Epithelial cell of prostate (primary cell): ENCODE measurements at regions not wholly inside any gene's neighbourhood (a gene's known extent, or its start where the extent isn't known, plus 50 kb on each side); places are given as distances from the start of the nearest gene placed in this dataset.
"Not testable (repeated sequence)": the region's sequence is repeated elsewhere in the genome, so short reads cannot be mapped to it uniquely, and the experiment has no call there.

Source experiments
- DNase-seq: peaks from one replicate; pipeline ENCODE4 v3.0.0-alpha.2; 2011; ENCODE audit warnings: low read depth, low spot score
- H3K27ac ChIP-seq: fragments of 450-650 bp; 2 replicates; pipeline ENCODE4 v1.5.1; 2017; ENCODE audit warnings: mild to moderate bottlenecking

GRCh38 chr4:42282081-42282901 is 115.0 kb upstream of the SHISA3 start:
- H3K27ac ChIP-seq: no peak overlapping the region
- peak; percentile 16 for DNase-seq

- DNase-seq: no peak
- no peak overlapping the region for H3K27ac ChIP-seq
These were observed 113.3 kb upstream of the SHISA3 start for GRCh38 chr4:42284030-42284429.

DNA sequence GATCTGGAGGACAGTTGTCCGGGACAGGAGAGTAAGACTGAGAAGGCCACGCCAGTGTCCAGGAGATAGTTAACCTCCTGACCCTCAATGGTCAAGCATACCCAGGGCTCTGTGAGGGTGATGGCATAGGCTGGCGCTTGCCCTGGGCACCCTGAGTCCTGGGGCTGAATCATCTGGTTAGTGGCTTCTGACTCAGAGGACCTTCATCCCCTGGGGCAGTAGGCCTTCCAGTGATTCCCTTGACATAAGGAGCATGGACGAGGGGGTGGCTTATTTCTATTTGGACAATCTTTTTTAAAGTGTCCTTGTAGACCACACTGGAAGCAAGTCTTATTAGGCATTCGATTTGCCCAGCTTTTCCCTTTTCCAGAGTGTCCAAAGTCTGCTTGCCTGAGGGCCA is 108.4 kb upstream of the SHISA3 start:
- not testable (repeated sequence) for H3K27ac ChIP-seq, DNase-seq

- H3K27ac ChIP-seq, DNase-seq: not testable (repeated sequence)
These were observed 105.1 kb upstream of the SHISA3 start for GRCh38 chr4:42292192-42292591.

DNA sequence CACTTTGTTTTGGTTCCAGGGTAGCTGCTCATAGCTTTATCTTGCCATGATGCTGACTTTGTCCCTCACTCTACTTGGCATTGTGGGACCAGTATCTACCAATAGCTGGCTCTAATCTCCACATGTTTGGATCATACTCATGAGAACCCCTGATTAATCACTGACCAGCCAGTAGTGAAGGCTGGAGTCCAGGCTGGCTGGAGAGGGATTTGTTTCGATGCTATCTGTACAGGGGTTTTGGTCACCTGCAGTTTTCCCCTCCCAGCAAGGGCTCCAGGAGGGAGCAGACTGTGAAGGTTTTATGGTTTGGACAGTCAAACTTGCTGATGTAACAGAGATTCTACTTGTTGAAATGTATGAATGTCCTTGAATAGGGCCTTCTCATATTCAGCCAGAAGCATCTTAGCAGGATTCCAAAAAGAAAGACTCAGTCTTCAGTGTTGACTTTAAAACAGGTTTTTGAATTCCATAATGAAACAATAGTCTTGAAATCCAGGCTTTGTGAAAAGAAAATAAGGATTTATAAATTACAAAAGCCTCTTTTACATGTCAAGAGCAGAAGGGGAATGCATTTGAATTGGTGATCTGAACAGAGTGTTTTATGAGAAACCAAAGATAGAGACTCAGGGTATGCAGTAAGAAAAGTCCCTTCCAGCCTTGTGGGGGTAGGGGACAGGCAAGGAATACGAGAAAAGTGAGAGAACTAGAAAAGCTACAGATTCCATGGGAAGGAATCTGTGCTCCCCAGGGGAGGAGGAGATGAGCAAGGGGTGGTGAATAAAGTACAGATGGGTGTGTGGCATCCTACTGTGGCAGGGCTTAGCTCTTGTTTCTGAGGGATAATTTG is 103.1 kb upstream of the SHISA3 start:
- no peak for DNase-seq
- no peak overlapping the region for H3K27ac ChIP-seq

DNA sequence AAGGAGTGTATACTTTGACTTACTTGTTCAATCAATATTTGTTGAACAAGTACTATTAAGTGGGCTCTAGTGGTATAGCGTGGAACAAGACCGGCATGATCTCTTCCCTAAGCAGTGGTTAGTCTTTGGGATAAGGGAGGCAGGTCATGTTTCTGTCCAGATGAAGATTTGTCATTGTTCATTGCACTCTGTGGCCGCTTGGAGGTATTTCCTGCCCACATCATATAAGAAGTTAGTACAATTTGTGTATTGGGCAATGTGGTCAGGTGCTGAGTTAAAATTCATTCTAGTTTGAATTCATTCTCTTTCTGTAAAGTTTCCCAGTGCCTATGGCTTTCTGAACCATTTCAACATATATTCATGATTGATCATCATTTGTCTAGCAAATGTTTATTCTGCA is 101.1 kb upstream of the SHISA3 start:
- no peak overlapping the region for H3K27ac ChIP-seq
- no peak for DNase-seq

DNA sequence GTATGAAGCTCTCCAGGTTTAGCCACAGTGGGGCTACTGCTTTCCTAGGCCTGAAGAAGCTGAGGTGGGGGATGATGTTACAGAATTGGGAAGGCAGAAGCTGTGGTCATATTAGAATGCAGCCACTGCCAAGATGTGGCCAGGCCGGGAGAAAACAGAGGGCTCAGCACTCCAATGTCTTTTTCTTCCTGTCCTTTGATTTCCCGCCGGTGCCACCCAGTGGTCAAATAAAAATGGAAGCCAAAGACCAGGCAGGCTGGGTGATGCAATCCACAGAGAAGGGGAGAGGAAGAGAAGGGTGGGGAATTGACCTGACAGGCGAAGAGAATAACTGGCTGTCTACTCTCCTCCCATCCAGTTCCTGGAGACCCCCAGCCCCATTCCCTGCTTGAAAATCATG is 94.9 kb upstream of the SHISA3 start:
- no peak overlapping the region for H3K27ac ChIP-seq
- DNase-seq: no peak

DNA sequence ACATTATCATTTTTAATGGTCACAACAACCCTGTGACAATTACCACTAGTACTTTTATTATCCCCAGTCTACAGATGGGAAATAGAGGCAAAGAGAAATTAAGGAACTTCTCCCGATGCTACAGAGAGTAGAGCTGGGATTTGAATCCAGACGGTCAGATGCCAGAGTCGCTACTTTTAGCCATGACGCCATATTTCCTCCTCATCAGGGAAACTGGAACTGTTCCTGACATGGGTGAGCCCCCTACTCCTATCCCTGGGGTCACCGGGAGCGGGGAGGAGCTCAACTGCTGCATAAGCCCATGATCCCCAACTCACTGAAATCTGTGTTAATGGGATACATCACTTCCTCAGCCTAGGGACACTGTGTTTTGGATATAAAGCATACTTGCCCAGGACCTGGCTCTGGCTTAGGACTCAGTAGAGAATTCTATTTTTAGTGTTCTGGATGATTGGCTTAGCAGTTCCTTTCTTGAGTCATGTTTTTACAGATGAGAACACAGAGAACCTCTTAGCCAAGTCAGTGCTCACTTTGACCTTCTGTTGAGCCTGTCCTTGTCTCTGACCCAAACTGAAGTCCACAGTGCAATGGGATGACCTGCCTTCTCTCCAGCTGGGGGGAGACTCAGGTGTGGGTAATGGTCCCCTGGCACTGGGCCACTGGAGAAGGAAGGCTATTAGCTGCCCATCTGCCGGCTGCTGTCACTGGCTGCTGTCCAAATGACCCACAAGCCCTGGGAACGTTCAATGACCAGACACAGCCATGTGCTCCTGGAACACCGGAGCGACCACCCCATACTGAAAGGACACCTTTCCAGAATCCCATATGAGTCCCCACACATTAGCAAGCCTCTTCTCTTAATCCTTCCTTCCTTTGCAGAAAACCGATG is 90.8 kb upstream of the SHISA3 start:
- DNase-seq: no peak
- no peak overlapping the region for H3K27ac ChIP-seq

GRCh38 chr4:42308247-42308646 is 89.0 kb upstream of the SHISA3 start:
- H3K27ac ChIP-seq: no peak overlapping the region
- DNase-seq: no peak

DNA sequence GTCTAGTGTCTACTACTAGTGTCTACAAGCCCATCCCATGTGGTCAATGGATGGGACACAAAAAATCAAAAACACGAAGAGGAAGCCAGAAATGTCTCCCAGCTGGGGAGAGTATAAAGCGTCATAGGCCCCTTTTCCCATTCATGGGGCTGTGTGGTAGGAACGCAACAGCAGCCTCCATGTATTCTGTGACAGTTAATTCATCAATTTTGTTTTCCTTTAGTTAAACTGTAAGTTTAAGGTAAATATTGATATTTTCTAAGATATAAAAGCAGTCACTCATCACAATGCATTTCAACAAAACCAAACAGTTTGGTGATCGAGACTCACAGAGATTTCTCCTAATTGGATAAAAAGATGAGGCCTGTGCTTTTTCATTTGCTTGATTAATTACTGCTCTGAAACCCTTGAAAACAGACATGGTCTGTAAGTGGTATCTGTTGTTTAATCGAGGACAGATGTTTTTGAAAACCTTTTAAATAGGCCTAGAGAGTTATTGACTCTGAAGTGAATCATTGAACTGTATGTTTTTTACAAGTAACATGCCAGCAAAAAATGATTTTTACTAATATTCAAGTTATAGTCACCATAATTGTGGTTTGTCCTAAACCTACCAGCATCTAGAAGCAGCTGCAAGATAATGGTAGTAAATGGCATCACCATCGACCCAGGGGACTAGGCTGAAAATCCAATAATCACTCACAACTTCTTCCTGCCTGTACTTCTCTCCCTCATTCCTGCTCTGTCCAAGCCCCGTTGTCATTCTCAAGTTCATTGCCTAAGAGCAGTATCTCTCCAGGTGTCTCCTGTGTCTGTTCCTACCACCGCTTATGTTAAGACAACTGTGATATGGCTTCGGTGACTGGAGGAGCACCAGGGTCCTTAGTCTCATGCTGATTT is 87.7 kb upstream of the SHISA3 start:
- DNase-seq: no peak
- no peak overlapping the region for H3K27ac ChIP-seq

DNA sequence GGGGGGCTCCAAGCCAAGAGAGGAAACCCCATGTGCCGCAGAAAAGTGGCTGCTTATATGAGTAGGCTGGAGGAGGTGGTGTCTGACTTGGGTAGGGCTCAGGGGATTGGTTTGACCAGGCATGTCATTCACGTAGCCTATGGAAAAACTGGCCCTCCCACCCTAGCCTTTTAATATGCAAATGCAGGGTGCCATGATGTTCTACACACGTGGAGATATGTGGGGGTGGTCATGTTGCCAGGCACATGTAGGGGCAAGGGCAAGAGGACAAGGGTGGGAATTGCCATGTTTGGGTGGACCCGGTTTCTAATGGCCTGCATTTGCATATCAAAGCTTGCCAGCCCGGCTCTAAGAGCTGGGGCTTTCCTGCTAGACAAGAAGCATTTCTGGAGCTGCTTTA is 86.9 kb upstream of the SHISA3 start:
- no peak for DNase-seq
- no peak overlapping the region for H3K27ac ChIP-seq

GRCh38 chr4:42310806-42311205 is 86.5 kb upstream of the SHISA3 start:
- no peak for DNase-seq
- H3K27ac ChIP-seq: no peak overlapping the region

DNA sequence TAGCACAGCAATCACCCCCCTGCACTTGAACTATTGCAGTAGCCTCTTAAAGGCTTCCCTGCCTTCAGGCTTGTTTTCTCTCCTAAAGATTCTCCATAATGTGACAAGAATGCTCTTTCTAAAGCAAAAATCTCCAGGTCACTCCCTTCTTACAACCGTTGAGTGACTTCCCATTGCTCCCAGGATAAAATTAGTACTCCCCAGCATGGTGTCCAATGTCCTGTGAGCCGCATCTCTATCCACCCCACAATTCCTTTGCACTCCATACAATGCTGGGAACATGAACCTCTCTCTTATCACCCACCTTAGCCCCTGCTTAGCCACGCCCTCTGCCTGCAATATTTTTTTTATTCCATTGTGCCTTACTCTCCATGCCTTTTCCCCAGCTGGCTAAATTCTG is 85.7 kb upstream of the SHISA3 start:
- no peak overlapping the region for H3K27ac ChIP-seq
- no peak for DNase-seq

GRCh38 chr4:42313420-42313819 is 83.9 kb upstream of the SHISA3 start:
- H3K27ac ChIP-seq, DNase-seq: not testable (repeated sequence)

GRCh38 chr4:42313872-42314271 is 83.4 kb upstream of the SHISA3 start:
- DNase-seq: no peak
- no peak overlapping the region for H3K27ac ChIP-seq

- no peak for DNase-seq
- H3K27ac ChIP-seq: no peak overlapping the region
These were observed 82.1 kb upstream of the SHISA3 start for GRCh38 chr4:42315231-42315630.

- H3K27ac ChIP-seq: no peak overlapping the region
- no peak for DNase-seq
These were observed 76.4 kb upstream of the SHISA3 start for GRCh38 chr4:42320822-42321388.

GRCh38 chr4:42326040-42326439 is 71.2 kb upstream of the SHISA3 start:
- DNase-seq: no peak
- no peak overlapping the region for H3K27ac ChIP-seq

GRCh38 chr4:42326524-42326923 is 70.8 kb upstream of the SHISA3 start:
- H3K27ac ChIP-seq: no peak overlapping the region
- DNase-seq: no peak
